ENCODE measurements at regions not wholly inside any gene's neighbourhood (a gene's known extent, or its start where the extent isn't known, plus 50 kb on each side); places are given as distances from the start of the nearest gene placed in this dataset.

DNA sequence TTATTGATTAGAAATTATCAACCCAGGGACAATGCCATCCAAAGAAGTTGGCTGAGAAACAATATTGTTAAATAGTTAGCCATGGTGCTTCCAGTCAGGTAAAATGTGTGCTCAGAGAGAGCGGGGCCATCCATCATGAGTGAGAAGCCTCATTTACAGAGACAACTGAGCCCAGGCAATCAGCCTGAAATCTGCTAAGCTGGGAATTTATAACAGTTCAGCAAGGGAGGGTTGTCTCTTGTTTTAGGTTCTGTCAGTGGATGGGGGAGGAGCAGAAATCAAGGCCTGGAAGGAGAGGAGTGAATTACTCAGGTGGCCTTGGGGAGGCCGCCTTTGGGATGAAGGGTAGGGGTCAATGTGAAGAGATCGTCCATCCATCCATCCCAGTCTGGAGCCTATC lies 102.5 kb upstream of the ST8SIA3 start:
- H3K9me3 ChIP-seq (ENCODE audit: control insufficient read depth, insufficient read depth, low read length), result no peaks in the 10 kb centered on the region
- no peak overlapping the region for H3K4ac ChIP-seq (ENCODE audit: low read depth, low read length)
- ATAC-seq (ENCODE audit: low read depth), result no peak
- POLR2A ChIA-PET (ENCODE audit: unreplicated experiment), result no interaction called here
- BruUV-seq (replicated peaks), result no TSS peak
- no CpG with 5 or more reads among the region's 3 CpGs for WGBS, 2 experiments (ENCODE audit: extremely low coverage in 2 of 2, insufficient read length in 1 of 2)
- H3K23ac ChIP-seq (ENCODE audit: low read depth, low read length), result no peak overlapping the region
- H3K56ac ChIP-seq (ENCODE audit: extremely low read depth, insufficient read depth, low read length), result no peak overlapping the region
- H4K20me1 ChIP-seq (ENCODE audit: insufficient read depth, low read length), result no peaks in the 10 kb centered on the region
- no peak overlapping the region for H2BK15ac ChIP-seq (ENCODE audit: low read depth, low read length)
- H2BK120ac ChIP-seq (ENCODE audit: low read depth, low read length), result no peak overlapping the region
- no peak overlapping the region for H2BK5ac ChIP-seq (ENCODE audit: low read depth, low read length, poor library complexity, severe bottlenecking)
- H3K9ac ChIP-seq (ENCODE audit: low read depth, low read length), result no peak overlapping the region
- DNase-seq, result no peak
- H2BK20ac ChIP-seq (ENCODE audit: low read depth, low read length), result no peak overlapping the region
- H3K27me3 ChIP-seq (ENCODE audit: control insufficient read depth, insufficient read depth, low read length), result no peaks in the 10 kb centered on the region; the same call in 1 of the 2 replicates
- H2AK9ac ChIP-seq (replicated peaks; ENCODE audit: low read depth, low read length, poor library complexity), result no peak overlapping the region
- no peak for TF ChIP-seq NFE2L2 (IDR thresholded peaks at IDR 0.05; ENCODE audit: low read depth, low read length)
- TF ChIP-seq RFX5 (IDR thresholded peaks at IDR 0.05; ENCODE audit: low read depth, low read length), result no peak
- TF ChIP-seq CHD1 (IDR thresholded peaks at IDR 0.05; ENCODE audit: low read depth, low read length), result no peak
- TF ChIP-seq SMC3 (IDR thresholded peaks at IDR 0.05; ENCODE audit: low read depth, low read length), result no peak
- no peak for TF ChIP-seq RAD21 (IDR thresholded peaks at IDR 0.05; ENCODE audit: low read length)
- no peak for TF ChIP-seq FOS (IDR thresholded peaks at IDR 0.05; ENCODE audit: low read depth, low read length)
- no peak for TF ChIP-seq MAZ (IDR thresholded peaks at IDR 0.05; ENCODE audit: borderline replicate concordance, low read depth, low read length)
- TF ChIP-seq CEBPB (IDR thresholded peaks at IDR 0.05; ENCODE audit: low read depth, low read length), result no peak
- no peak for TF ChIP-seq MXI1 (IDR thresholded peaks at IDR 0.05; ENCODE audit: borderline replicate concordance, low read depth, low read length)
- TF ChIP-seq, protein P1, sequence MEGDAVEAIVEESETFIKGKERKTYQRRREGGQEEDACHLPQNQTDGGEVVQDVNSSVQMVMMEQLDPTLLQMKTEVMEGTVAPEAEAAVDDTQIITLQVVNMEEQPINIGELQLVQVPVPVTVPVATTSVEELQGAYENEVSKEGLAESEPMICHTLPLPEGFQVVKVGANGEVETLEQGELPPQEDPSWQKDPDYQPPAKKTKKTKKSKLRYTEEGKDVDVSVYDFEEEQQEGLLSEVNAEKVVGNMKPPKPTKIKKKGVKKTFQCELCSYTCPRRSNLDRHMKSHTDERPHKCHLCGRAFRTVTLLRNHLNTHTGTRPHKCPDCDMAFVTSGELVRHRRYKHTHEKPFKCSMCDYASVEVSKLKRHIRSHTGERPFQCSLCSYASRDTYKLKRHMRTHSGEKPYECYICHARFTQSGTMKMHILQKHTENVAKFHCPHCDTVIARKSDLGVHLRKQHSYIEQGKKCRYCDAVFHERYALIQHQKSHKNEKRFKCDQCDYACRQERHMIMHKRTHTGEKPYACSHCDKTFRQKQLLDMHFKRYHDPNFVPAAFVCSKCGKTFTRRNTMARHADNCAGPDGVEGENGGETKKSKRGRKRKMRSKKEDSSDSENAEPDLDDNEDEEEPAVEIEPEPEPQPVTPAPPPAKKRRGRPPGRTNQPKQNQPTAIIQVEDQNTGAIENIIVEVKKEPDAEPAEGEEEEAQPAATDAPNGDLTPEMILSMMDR (conservative IDR thresholded peaks at IDR 0.05; ENCODE audit: low read depth, low read length), result no peak
- TF ChIP-seq, protein P2, sequence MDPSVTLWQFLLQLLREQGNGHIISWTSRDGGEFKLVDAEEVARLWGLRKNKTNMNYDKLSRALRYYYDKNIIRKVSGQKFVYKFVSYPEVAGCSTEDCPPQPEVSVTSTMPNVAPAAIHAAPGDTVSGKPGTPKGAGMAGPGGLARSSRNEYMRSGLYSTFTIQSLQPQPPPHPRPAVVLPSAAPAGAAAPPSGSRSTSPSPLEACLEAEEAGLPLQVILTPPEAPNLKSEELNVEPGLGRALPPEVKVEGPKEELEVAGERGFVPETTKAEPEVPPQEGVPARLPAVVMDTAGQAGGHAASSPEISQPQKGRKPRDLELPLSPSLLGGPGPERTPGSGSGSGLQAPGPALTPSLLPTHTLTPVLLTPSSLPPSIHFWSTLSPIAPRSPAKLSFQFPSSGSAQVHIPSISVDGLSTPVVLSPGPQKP (IDR thresholded peaks at IDR 0.05; ENCODE audit: borderline replicate concordance, low read depth, low read length), result no peak
- TF ChIP-seq MAFK (IDR thresholded peaks at IDR 0.05; ENCODE audit: low read depth, low read length), result no peak
- no peak for TF ChIP-seq BHLHE40 (IDR thresholded peaks at IDR 0.05; ENCODE audit: low read depth, low read length)
- no peak for TF ChIP-seq RCOR1 (IDR thresholded peaks at IDR 0.05; ENCODE audit: insufficient replicate concordance, low read length)
- no peak for TF ChIP-seq POLR2A (IDR thresholded peaks at IDR 0.05; ENCODE audit: low read depth, low read length)
- TF ChIP-seq, protein P3, sequence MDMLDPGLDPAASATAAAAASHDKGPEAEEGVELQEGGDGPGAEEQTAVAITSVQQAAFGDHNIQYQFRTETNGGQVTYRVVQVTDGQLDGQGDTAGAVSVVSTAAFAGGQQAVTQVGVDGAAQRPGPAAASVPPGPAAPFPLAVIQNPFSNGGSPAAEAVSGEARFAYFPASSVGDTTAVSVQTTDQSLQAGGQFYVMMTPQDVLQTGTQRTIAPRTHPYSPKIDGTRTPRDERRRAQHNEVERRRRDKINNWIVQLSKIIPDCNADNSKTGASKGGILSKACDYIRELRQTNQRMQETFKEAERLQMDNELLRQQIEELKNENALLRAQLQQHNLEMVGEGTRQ (IDR thresholded peaks at IDR 0.05; ENCODE audit: low read depth, low read length), result no peak
- intact Hi-C loops (cut with micrococcal nuclease), result no loop called here
- H4K91ac ChIP-seq (ENCODE audit: insufficient read depth, low read depth, low read length), result no peak overlapping the region
- H3K4me3 ChIP-seq (ENCODE audit: insufficient read depth, low read depth, low read length), result no peak overlapping the region
- dilution Hi-C loops (cut with HindIII; ENCODE audit: low sequenced_read_pairs, unreplicated experiment), result no loop called here
- peak overlapping the region; percentile 2 for H2AFZ ChIP-seq (replicated peaks; ENCODE audit: low read length, poor library complexity)
- no peaks in the 10 kb centered on the region for H3K9me1 ChIP-seq (ENCODE audit: insufficient read depth, low read length)
- H3K36me3 ChIP-seq (ENCODE audit: control insufficient read depth, insufficient read depth, low read length), result no peaks in the 10 kb centered on the region
- H4K8ac ChIP-seq (ENCODE audit: low read depth in 2 of 2, low read length in 2 of 2), result no peak overlapping the region
- H3K27ac ChIP-seq (ENCODE audit: insufficient read depth, low read length), result no peak overlapping the region
- in situ Hi-C loops (cut with MboI; ENCODE audit: low sequenced_read_pairs), result no loop called here
- no peak overlapping the region for H4K5ac ChIP-seq (ENCODE audit: low read depth, low read length)
- CTCF ChIA-PET, result no interaction called here
- no peak overlapping the region for H3K14ac ChIP-seq (replicated peaks; ENCODE audit: low read depth, low read length)
- H2AK5ac ChIP-seq (ENCODE audit: low read depth, low read length), result no peak overlapping the region
- no peak overlapping the region for H3K4me2 ChIP-seq (ENCODE audit: low read depth, low read length)
- H3K18ac ChIP-seq (ENCODE audit: low read depth, low read length), result no peak overlapping the region
- no peaks in the 10 kb centered on the region for H3K4me1 ChIP-seq (ENCODE audit: control insufficient read depth, insufficient read depth, low read length)
- H3K79me1 ChIP-seq (ENCODE audit: low read depth in 1 of 2, low read length in 2 of 2), result no peaks in the 10 kb centered on the region

Measured in IMR-90 (cell line).